ENCODE measurements at regions not wholly inside any gene's neighbourhood (a gene's known extent, or its start where the extent isn't known, plus 50 kb on each side); places are given as distances from the start of the nearest gene placed in this dataset.

DNA sequence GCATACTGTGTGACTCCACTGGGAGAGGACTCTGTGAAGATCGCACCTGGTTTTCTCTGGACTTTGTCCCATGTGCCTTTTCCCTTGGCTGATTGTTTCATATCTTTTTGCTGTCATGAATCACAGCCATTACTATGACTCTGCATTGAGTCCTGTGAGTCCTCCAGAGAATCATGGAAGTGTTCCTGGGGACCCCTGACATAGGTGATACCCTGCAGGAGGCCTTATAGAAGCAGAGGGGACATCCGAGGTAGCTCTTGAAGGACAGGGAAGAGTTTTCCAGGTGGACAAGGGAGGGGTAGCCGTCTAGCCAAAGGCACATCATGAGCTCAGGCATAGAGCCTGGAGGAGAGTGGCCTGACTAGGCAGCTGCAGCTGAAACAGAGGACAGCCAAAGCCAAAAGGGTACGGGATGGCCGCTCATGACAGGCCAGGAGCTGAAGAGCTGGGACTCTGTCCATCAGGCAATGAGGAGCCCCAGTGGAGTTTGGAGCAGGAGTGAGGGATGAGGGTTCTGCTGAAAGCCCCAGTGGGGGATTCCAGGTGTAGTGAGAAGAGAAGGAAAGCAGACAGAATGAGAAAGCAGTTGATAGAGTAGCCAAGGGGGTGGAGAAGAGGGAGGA lies 86.6 kb upstream of the TOX2 start:
- TF ChIP-seq EZH2 (IDR thresholded peaks at IDR 0.05; ENCODE audit: borderline replicate concordance): no peak
- TF ChIP-seq CTCF (IDR thresholded peaks at IDR 0.05; ENCODE audit: poor library complexity): no peak
